ENCODE measurements at regions not wholly inside any gene's neighbourhood (a gene's known extent, or its start where the extent isn't known, plus 50 kb on each side); places are given as distances from the start of the nearest gene placed in this dataset.
A peak's percentile ranks its signal among the peaks of the same experiment; 100 is the strongest.

DNA sequence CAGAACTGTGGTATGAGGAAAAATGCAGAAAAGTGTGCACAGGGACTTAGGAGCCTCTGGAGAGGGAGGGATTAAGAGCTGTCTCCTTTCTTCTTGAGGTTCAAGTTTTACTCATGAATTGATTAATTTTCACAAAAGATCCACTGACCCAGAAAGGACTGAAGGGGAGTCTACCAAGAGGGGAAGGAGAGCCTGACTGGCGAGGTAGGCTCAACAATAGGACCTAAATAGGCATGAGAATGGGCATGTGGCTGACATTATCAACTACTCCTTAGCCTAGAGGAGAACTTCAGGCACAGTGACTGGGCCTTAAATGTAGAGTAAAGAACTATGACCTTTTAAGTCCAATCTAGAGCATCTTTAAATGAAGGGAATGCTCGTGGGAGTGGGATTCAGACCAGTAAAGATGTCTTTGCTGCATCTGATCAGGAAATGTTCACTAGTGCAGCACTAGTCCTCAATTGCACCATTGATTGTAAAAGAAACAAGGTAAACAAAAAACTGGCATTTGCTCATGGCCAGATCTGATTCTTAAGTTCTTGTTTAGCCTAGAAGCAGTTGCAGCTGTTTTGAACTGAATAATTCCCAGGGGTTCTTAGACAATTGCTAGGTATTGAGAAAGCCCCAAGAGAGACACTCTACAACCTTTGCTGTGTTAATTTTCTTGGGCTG is 135.6 kb downstream of the RAB38 start:
- Mint-ChIP-seq H3K9me3 (peaks cover 5 to 7% of the 10 kb centered on the region in 2 experiments), H3K27ac (0 out of 7 replicates have a peak overlapping the region, but pooled peaks of 1 of the 3 experiments have one; percentile 35), H3K36me3 (ENCODE audit: insufficient read depth in 1 of 3, low read depth in 3 of 3) (peaks cover 2 to 11% (median 5%) of the 10 kb centered on the region in 3 experiments; a peak in 4 of 7 replicates), H3K4me3 (no peak overlapping the region), H3K4me1 (peaks cover 37 to 44% of the 10 kb centered on the region in 2 experiments), H3K27me3 (ENCODE audit: low read depth) (no peaks in the 10 kb centered on the region)
- no peak overlapping the region for H2BK120ac ChIP-seq (ENCODE audit: low read depth, low read length, poor library complexity, severe bottlenecking)
- no peak for DNase-seq
- H4K5ac ChIP-seq (ENCODE audit: insufficient read length, low read depth, low read length) = no peak overlapping the region
- no peak overlapping the region for H2BK12ac ChIP-seq (ENCODE audit: insufficient read length, low read depth, low read length)
- H2BK5ac ChIP-seq (ENCODE audit: insufficient read length, low read length) = no peak overlapping the region
- no peak overlapping the region for H4K8ac ChIP-seq (replicated peaks; ENCODE audit: insufficient read length, low read depth, low read length)
- no peaks in the 10 kb centered on the region for H4K20me1 ChIP-seq (ENCODE audit: control insufficient read depth, insufficient read depth, insufficient read length)
- no peak overlapping the region for H3K9ac ChIP-seq (ENCODE audit: extremely low read depth, insufficient read length, low read length)
- no peak overlapping the region for H3K18ac ChIP-seq (ENCODE audit: insufficient read length, low read depth, low read length)
- H3K27ac ChIP-seq (ENCODE audit: insufficient read length, low read depth, low read length) = no peak overlapping the region
- no peaks in the 10 kb centered on the region for H3K23me2 ChIP-seq (ENCODE audit: insufficient read length, low read depth, low read length, poor library complexity, severe bottlenecking)
- no peak overlapping the region for H3T11ph ChIP-seq (ENCODE audit: low read length)
- no peak overlapping the region for H2AFZ ChIP-seq (ENCODE audit: low read length)
- H3K14ac ChIP-seq (ENCODE audit: insufficient read depth, low read length) = no peak overlapping the region
- H2BK15ac ChIP-seq (ENCODE audit: low read depth, low read length) = no peak overlapping the region
- H2BK20ac ChIP-seq (ENCODE audit: low read depth, low read length, poor library complexity, severe bottlenecking) = no peak overlapping the region
- no peaks in the 10 kb centered on the region; the same call in 1 of the 2 replicates for H3K79me2 ChIP-seq (ENCODE audit: insufficient read depth, low read length)
- peaks cover 14% of the 10 kb centered on the region; the same call in 1 of the 2 replicates for H3K4me1 ChIP-seq (ENCODE audit: insufficient read depth, low read length)
- WGBS (ENCODE audit: extremely low coverage, insufficient read length, low lambda C conversion rate) = no CpG with 5 or more reads among the region's 2 CpGs
- no peak overlapping the region for H4K91ac ChIP-seq (ENCODE audit: insufficient read length, low read depth, low read length)
- H3K4me2 ChIP-seq (ENCODE audit: insufficient read depth, insufficient read length, low read length) = no peak overlapping the region
- no peaks in the 10 kb centered on the region for H3K9me3 ChIP-seq (ENCODE audit: control insufficient read depth, low read depth, low read length)
- H3K4ac ChIP-seq (ENCODE audit: low read depth, low read length) = no peak overlapping the region
- no peak overlapping the region for H3K23ac ChIP-seq (ENCODE audit: insufficient read length, low read depth, low read length)
- no peak overlapping the region for H2AK5ac ChIP-seq (ENCODE audit: insufficient read length, low read length)
- no peaks in the 10 kb centered on the region for H3K27me3 ChIP-seq (ENCODE audit: insufficient read depth, low read length)
- no peaks in the 10 kb centered on the region for H3K79me1 ChIP-seq (ENCODE audit: insufficient read depth, low read depth, low read length, poor library complexity, severe bottlenecking)
- TF ChIP-seq, protein P1, sequence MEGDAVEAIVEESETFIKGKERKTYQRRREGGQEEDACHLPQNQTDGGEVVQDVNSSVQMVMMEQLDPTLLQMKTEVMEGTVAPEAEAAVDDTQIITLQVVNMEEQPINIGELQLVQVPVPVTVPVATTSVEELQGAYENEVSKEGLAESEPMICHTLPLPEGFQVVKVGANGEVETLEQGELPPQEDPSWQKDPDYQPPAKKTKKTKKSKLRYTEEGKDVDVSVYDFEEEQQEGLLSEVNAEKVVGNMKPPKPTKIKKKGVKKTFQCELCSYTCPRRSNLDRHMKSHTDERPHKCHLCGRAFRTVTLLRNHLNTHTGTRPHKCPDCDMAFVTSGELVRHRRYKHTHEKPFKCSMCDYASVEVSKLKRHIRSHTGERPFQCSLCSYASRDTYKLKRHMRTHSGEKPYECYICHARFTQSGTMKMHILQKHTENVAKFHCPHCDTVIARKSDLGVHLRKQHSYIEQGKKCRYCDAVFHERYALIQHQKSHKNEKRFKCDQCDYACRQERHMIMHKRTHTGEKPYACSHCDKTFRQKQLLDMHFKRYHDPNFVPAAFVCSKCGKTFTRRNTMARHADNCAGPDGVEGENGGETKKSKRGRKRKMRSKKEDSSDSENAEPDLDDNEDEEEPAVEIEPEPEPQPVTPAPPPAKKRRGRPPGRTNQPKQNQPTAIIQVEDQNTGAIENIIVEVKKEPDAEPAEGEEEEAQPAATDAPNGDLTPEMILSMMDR (conservative IDR thresholded peaks at IDR 0.05) = no peak
- no peak overlapping the region for H3K56ac ChIP-seq (ENCODE audit: insufficient read length, low read depth, low read length)

Data from H9 (cell line).